HepG2 (cell line): ENCODE measurements at regions not wholly inside any gene's neighbourhood (a gene's known extent, or its start where the extent isn't known, plus 50 kb on each side); places are given as distances from the start of the nearest gene placed in this dataset.

Source experiments
- ATAC-seq: fragments of 200-7000 bp; cut with Tn5 transposase; 3 replicates; pipeline ENCODE4 v1.9.1; 2020; ENCODE audit warnings: mild to moderate bottlenecking, moderate library complexity
- BruUV-seq: library from RNA; stranded (reverse); fragments of 400-500 nt; replicated peaks from 2 replicates; lab custom pipeline; 2021; lab: Mats Ljungman, UMichigan
- CTCF ChIA-PET: fragments of 300-600 bp; formaldehyde crosslinking; extraction: SDS; loops from one replicate; lab custom pipeline; 2021; ENCODE audit warnings: low total read pairs, inconsistent platforms, low intra/inter-chr PET ratio; lab: Yijun Ruan, JAX
- POLR2A ChIA-PET: fragments of 350-600 bp; sonication (Branson Sonifier 250); formaldehyde crosslinking; loops from one replicate; lab custom pipeline; 2020; ENCODE audit warnings: antibody characterized with exemption, inconsistent platforms; lab: Yijun Ruan, JAX
- DNase-seq: peaks from one replicate; pipeline ENCODE4 v3.0.0-alpha.2; 2015; ENCODE audit warnings: low spot score
- FAIRE-seq: peaks from 3 replicates; lab custom pipeline; 2011; peaks lifted over from hg19 to GRCh38; lab: Jason Lieb, UNC
- H2AFZ ChIP-seq: one replicate; pipeline ENCODE4 v1.6.1; 2011; ENCODE audit warnings: low read length, inconsistent platforms
- H3K27ac ChIP-seq: fragments of 300-600 bp; 3 replicates; pipeline ENCODE4 v1.8.0; 2011; ENCODE audit warnings: mixed run types, mild to moderate bottlenecking, mixed read lengths, low read length, inconsistent platforms; ENCODE audit not compliant: insufficient read depth; ENCODE audit errors: extremely low read length
- H3K27me3 ChIP-seq, 2 experiments: fragments of 200-600 bp in 1 of 2; 2 replicates in 1 of 2; 3 replicates in 1 of 2; pipeline versions ENCODE4 v1.6.0 to v1.8.0; 2011; ENCODE audit warnings: low read length in 2 of 2, mild to moderate bottlenecking in 2 of 2, moderate library complexity in 2 of 2, inconsistent platforms in 1 of 2; ENCODE audit not compliant: insufficient read depth in 2 of 2, control insufficient read depth in 1 of 2
- H3K36me3 ChIP-seq, 2 experiments: fragments of 200-600 bp in 1 of 2; replicated peaks in 1 of 2; 2 replicates in 1 of 2; 3 replicates in 1 of 2; pipeline versions ENCODE4 v1.5.1 to v1.8.0; 2011; ENCODE audit warnings: low read length in 2 of 2, inconsistent platforms in 1 of 2; ENCODE audit not compliant: insufficient read depth in 2 of 2, control insufficient read depth in 1 of 2
- H3K4me1 ChIP-seq: 2 replicates; pipeline ENCODE4 v1.5.1; 2012; ENCODE audit warnings: low read length, inconsistent platforms; ENCODE audit not compliant: insufficient read depth
- H3K4me2 ChIP-seq: 2 replicates; pipeline ENCODE4 v1.6.0; 2011; ENCODE audit warnings: low read depth, low read length, inconsistent platforms
- H3K4me3 ChIP-seq, 3 experiments: fragments of 200-600 bp in 1 of 3; sonication (generic), shearing (Covaris generic) in 1 of 3; replicated peaks in 1 of 3; 2 replicates each; pipeline ENCODE4 v1.5.1; 2011 to 2016; ENCODE audit warnings: low read length in 3 of 3, inconsistent platforms in 2 of 3, low read depth in 2 of 3, mild to moderate bottlenecking in 2 of 3, control low read depth in 1 of 3, mixed read lengths in 1 of 3; ENCODE audit not compliant: insufficient read depth in 1 of 3
- H3K79me2 ChIP-seq: one replicate; pipeline ENCODE4 v1.6.1; 2011; ENCODE audit warnings: low read length, inconsistent platforms; ENCODE audit not compliant: insufficient read depth
- H3K9ac ChIP-seq: 2 replicates; pipeline ENCODE4 v1.6.0; 2011; ENCODE audit warnings: mild to moderate bottlenecking, low read depth, low read length, inconsistent platforms; ENCODE audit not compliant: insufficient read depth
- H3K9me3 ChIP-seq: 2 replicates; pipeline ENCODE4 v1.5.1; 2012; ENCODE audit warnings: mild to moderate bottlenecking, low read length
- H4K20me1 ChIP-seq: 2 replicates; pipeline ENCODE4 v1.6.0; 2011; ENCODE audit warnings: inconsistent platforms, mild to moderate bottlenecking, low read length, moderate library complexity; ENCODE audit not compliant: insufficient read depth
- ARID4A ChIP-seq: sonication (generic); formaldehyde crosslinking; IDR thresholded peaks from 2 replicates; pipeline ENCODE4 v1.5.0; 2020; ENCODE audit warnings: mild to moderate bottlenecking, missing genetic modification reagents, borderline replicate concordance
- ELF1 ChIP-seq: sonication (generic); formaldehyde crosslinking; IDR thresholded peaks from 2 replicates; pipeline ENCODE4 v1.4.0; 2020; ENCODE audit warnings: missing genetic modification reagents
- SRSF9 ChIP-seq: fragments of 200-400 bp; formaldehyde crosslinking; IDR thresholded peaks from 2 replicates; pipeline ENCODE4 v1.6.1; 2018; ENCODE audit warnings: borderline replicate concordance, mild to moderate bottlenecking, low read depth, low read length; ENCODE audit not compliant: insufficient read depth, poor library complexity, severe bottlenecking
- TCF7L2 ChIP-seq: IDR thresholded peaks from 2 replicates; pipeline ENCODE4 v1.6.1; 2011; ENCODE audit warnings: mild to moderate bottlenecking, low read depth, low read length, moderate library complexity
- TMF1 ChIP-seq: sonication (generic); formaldehyde crosslinking; IDR thresholded peaks from 2 replicates; pipeline ENCODE4 v1.8.1; 2022; ENCODE audit warnings: low read depth, missing genetic modification reagents
- ZNF17 ChIP-seq: sonication (generic); formaldehyde crosslinking; IDR thresholded peaks from 2 replicates; pipeline ENCODE4 v1.5.0; 2020; ENCODE audit warnings: mild to moderate bottlenecking, missing genetic modification reagents
- ZNF549 ChIP-seq: sonication (generic); formaldehyde crosslinking; IDR thresholded peaks from 2 replicates; pipeline ENCODE4 v1.5.0; 2020; ENCODE audit warnings: missing genetic modification reagents
- WGBS: methylation state at CpG from one replicate; pipeline ENCODE4 v1.1.6; 2017; ENCODE audit warnings: low lambda C conversion rate; 5-methylcytosine and 5-hydroxymethylcytosine counted together
- in situ Hi-C: cut with HindIII; loops from 2 replicates; pipeline ENCODE4 v1.10.0; 2017; ENCODE audit warnings: low pct_unique_long_range_greater_than_20kb; ENCODE audit not compliant: extremely low pct_ligation_motif_present
- intact Hi-C: fragments of 100-400 bp; cut with micrococcal nuclease; formaldehyde crosslinking; loops from one replicate; pipeline ENCODE4 v1.10.0; 2022; ENCODE audit not compliant: unreplicated experiment

- CTCF ChIA-PET = no interaction called here
These were observed 275.3 kb downstream of the COG6 start for GRCh38 chr13:39930544-39931444.

More at GRCh38 chr13:39930544-39931444, 275.3 kb downstream of the COG6 start:
- Histone ChIP-seq H3K27ac (no peak overlapping the region), H2AFZ (no peak overlapping the region), H3K4me3 (no peak overlapping the region), H3K36me3 (no peaks in the 10 kb centered on the region), H4K20me1 (no peaks in the 10 kb centered on the region)
- BruUV-seq = no TSS peak
- in situ Hi-C loops = no loop called here
- WGBS = 44% methylated on average over 6 of the region's 6 CpGs
- POLR2A ChIA-PET = no interaction called here
- no peak for ATAC-seq
- TF ChIP-seq TMF1 = no peak
- TF ChIP-seq SRSF9 = no peak
- no peak for TF ChIP-seq TCF7L2
- TF ChIP-seq ELF1 (CRISPR knock-in tag) = no peak
- no peak for TF ChIP-seq ARID4A (CRISPR knock-in tag)
- no peak for TF ChIP-seq ZNF17
- no peak for TF ChIP-seq ZNF549
- TF ChIP-seq, all 625 proteins: peak for 0
- H3K79me2 ChIP-seq = no peaks in the 10 kb centered on the region
- intact Hi-C loops = no loop called here
- DNase-seq = no peak
- H3K27me3 ChIP-seq = no peaks in the 10 kb centered on the region
- FAIRE-seq = no peak
- no peaks in the 10 kb centered on the region for H3K9me3 ChIP-seq
- peaks cover 7% of the 10 kb centered on the region; the same call in 1 of the 2 replicates for H3K4me1 ChIP-seq
- H3K9ac ChIP-seq = no peak overlapping the region
- no peak overlapping the region for H3K4me2 ChIP-seq
